Esophagus mucosa (tissue), 1 donor: ENCODE measurements at regions not wholly inside any gene's neighbourhood (a gene's known extent, or its start where the extent isn't known, plus 50 kb on each side); places are given as distances from the start of the nearest gene placed in this dataset.

Source experiments
- ATAC-seq: fragments of 200-7000 bp; cut with Tn5 transposase; one replicate; pipeline ENCODE4 v1.9.1; 2020
- donor health status: DM: yes; HTN: yes; CAD: no.

DNA sequence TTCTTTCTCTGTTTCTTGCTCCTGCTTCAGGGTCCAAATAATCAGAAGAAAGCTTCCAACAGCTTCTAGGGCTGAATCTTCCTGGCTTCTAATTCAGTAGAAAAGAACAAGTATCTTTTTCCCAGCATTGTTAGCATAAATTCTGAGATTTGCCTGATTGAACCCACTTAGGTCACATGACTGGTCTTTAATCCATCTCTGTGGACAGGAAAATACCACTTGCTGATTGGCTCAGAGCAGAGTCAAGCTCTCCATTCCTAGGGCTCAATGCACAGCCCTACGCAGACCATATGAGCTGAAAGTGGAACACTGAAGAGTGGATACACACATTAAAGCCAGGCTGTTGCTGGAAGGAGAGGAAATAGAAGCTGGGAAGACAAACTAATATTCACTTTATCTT is 99.6 kb upstream of the RPL34 start:
- ATAC-seq = no peak

DNA sequence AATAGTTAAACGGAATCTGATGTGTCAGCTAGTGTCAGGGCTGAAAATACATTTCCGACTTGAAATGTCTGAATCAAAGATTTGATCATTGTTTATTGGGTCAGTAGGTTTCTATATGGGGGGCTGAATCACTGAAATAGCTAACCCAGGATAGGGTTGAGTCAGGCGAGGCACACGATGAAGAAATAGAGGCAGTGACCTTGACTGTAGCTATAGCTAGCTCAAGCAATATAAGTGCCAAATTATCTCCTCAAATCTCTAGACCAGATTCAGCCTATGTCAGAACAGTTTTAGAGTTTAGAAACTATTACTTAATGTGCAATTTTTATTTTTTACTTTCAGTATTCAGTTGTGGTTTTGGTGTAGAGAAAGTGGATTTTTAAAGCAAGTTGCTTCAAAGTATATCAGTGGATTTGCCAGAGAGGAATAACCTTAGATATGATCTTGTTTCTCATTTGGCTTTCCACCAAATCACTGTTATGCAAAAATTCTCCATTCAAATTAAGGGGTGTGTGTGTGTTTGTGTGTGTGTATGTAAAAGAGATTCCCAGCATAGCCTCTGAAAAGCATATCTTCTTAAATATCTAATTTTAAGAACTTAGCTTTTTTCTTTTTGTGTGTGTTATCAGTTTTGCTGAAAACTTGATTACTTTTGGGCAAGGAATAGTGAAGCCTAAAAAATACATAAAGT is 100.3 kb upstream of the RPL34 start:
- no peak for ATAC-seq

DNA sequence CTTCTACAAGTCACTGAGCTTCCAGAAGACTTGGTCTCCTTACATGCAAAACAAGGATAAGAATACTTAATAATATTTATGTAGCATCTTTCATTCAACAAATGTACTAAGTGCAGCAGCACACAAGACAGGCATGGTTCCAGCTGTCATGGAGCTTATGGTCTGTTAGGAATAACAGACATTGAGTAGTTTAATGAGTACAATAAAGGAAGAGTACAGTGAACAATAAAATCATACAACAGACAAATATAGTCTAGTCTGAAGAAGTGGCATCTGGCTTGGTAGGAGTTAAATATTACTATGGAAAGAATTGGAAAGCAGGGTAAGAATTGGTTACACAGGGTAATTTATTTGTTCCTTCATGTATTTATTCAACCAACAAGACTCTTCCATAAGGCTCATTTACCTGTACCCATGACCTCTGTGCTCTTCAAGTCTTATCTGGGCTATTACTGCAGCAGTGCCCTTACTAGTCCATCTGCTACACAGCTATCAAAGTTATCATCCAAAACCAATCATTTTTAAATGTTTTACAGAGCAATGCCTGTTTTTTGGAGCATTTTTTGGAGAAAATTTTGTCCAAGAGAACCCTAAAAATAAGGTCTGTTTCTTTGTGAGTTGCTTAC is 101.1 kb upstream of the RPL34 start:
- ATAC-seq = no peak

DNA sequence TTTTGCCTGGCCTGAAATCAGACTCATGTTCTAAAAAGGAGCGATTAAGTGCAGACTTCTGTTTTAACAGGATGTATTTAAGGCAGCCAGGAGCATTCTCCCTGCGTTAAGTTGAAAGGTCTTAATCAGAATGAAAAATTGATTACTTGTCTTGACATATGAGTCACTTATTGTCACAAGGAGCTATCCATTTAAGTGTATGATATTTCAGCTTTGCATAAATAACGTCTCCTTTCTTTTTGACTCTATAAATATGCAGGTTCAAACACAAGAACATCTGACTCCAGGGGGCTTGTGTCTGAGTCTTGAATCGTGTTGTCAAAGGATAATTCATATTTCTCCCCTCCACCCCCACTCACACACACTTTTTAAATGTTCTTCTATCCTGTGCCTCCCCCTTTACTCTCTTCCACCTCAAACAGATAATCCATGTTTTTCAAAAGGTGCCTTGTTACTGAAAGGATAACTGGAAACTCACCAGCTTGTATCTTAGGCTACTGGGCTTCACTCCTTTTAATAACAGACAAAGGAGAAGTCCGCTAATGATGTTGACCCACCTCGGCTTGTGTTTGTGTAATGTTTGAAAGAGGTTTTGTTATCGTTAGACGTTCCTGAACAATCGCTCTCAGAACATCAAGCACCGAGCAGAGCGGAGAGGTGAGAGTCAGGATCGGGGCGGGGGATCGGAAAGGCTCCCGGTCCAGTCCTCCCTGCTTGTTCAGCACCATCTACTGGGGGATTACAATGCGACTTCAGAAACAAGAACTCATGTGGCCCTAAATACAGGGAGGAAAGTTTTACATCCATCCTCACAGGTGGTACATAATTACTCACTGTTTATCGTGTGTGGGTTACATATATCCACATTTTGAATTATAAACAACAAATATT is 107.5 kb upstream of the RPL34 start:
- peak; percentile 29 for ATAC-seq

- ATAC-seq = no peak
These were observed 108.8 kb upstream of the RPL34 start for GRCh38 chr4:108511618-108512017.

GRCh38 chr4:108502356-108502755 is 118.0 kb upstream of the RPL34 start:
- ATAC-seq = no peak

GRCh38 chr4:108498925-108499324 is 121.5 kb upstream of the RPL34 start:
- no peak for ATAC-seq

DNA sequence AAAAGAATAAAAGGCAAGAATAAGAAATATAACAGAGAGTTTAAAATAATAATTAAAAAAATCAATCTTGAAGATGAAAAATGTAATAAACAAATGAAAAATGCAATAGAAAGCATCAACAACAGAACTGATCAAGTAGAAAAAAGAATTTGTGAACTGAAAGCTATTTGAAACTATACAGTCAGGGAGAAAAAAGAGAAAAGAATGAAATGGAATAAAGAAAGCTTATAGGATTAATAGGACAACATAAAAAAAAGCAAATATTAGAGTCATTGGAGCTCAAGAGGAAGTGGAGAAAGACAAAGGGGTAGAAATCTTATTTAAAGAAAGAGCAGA is 126.8 kb upstream of the RPL34 start:
- ATAC-seq = no peak

- peak; percentile 78 for ATAC-seq
These were observed 127.4 kb upstream of the RPL34 start for GRCh38 chr4:108492816-108493595.

DNA sequence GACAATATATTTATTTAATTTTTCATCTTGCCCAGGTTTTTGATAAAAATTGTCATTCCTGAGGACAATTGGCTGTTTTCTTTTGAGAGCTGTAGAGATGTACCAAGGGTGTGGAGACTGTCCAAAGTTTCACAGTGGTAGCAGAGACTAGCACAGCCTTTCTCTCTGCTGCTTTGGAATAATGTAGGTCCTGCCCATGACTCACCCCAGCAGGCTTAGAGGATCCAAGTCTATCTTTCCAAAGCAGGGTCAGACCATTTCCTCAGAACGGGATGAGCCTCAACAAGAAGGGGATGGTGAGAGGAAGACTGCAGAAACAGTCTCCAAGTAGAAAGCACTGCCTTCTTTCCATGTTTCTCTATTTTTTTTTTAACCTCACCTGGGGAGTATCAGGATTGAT is 131.5 kb upstream of the RPL34 start:
- ATAC-seq = no peak

DNA sequence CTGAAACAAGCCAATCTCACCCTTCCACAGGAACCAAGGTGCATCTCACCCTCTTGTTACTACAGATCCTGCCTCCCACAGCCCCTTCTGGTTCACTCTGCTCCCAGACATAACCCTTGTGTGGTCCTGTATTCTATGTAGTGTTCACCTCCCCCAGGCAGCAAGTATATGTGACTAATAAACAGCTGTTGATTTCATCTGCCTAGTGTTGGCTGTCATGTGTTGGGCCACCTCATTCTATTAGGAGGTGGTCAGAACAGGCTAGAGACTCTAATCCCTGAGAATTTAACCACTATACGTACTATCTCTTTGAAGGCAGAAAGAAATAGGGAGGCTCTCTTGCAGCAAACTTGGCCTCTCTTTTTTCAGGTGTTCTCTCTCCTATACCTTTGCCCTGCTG is 134.3 kb upstream of the RPL34 start:
- ATAC-seq = no peak

GRCh38 chr4:108484187-108484586 is 136.2 kb upstream of the RPL34 start:
- ATAC-seq = no peak

- no peak for ATAC-seq
These were observed 136.7 kb upstream of the RPL34 start for GRCh38 chr4:108483650-108484049.

- ATAC-seq = no peak
These were observed 137.3 kb upstream of the RPL34 start for GRCh38 chr4:108483079-108483478.

DNA sequence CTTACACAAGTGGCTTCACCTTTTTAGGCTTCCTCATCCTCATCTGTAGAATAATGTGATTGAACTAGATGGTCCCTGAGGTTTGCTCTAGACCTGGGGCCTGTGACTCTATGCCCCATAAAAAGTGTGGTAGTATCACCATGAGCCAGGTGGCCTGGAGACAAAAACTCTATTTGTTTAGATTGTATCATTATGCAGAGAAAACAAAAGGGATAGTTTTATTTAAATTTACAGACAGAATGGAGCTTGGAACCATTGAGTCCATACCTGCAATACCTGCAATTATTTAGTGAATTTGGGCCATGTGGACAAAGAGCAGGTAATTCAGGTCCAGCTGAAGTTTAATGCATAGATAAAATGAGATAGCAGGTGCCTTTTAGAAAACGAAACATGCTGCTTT is 139.5 kb upstream of the RPL34 start:
- ATAC-seq = no peak

DNA sequence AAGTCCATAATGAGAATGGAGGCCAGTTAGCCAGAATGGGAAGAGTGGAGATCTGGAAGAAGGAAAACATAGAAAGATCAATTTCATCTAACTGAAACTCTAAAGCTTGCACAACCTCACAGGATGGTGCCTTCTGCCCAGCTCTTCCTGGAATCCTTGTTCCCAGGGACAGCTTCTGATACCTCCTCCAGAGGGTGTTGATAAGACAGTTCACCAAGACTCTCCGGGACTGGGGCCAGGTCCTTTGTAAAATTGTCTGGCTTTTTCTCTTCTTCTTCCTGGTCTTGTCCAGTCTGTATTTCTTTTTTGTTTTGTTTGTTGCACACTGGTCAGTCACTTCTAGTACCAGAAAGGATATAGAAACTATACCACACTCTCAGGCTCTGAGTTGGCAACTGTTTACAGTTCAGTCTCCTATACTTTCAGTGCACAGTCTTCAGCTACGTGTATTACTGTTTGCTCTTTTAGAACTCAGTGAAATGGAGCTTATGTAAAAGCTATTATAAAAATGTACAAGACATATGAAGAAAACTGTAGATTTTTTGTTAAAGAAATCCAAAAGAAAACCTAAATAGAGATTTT is 142.8 kb upstream of the RPL34 start:
- no peak for ATAC-seq

- no peak for ATAC-seq
These were observed 147.1 kb upstream of the RPL34 start for GRCh38 chr4:108473163-108473720.

- peak; percentile 37 for ATAC-seq
These were observed 153.2 kb upstream of the RPL34 start for GRCh38 chr4:108466936-108467902.

DNA sequence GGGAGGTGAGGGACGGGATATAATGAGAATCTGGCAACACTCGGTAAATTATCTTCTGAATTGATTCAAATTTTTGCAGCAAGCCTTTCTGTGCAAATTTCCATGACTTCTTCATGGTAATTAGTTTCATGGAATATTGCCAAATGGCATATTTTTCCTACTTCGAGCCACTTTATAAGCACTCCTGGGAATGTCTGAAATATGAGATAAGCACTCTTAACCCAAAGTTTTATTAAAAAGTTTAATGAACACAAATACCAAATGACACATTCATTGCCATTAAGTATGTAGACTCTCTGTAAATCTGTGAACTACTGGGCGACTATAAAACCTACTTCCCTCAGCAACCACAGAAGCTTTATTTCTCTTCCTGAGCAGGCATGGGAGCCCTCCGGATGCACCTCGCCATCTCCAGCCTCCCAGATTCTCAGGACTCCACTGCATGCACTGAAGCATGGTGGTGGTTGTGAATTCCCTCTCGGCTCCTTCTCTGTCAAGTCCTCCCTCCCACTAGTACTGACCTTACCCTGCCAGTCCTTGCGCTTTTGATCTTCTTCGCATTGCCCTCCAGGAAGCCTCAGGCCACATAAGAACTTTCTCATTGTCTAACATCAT is 154.4 kb upstream of the RPL34 start:
- ATAC-seq = no peak

DNA sequence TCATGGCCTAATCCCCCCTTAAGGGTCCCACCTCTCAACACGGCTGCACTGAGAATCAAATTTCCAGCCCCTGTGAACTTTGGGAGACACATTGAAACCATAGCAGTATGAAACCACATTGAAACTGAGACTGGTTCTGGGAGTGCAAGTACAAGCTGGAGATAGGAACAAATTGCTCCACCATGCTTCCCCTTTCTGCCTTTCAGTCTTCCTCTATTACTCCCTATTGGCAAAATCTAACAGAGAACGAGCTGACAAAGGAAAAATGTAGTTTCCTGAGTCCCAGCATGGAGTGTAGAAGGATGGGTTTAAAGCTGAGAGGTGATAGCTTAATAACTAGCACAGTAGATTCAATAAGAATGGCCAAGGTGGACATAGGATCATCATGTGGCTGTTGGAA is 161.7 kb upstream of the RPL34 start:
- no peak for ATAC-seq

- no peak for ATAC-seq
These were observed 166.1 kb upstream of the RPL34 start for GRCh38 chr4:108454227-108454626.
